T-helper 2 cell treated with Interferon-gamma antibody and Interleukin-4, amounts not matched to agents 5 μg/mL and 100 μg/mL, for 36 hours (primary cell): ENCODE measurements at regions not wholly inside any gene's neighbourhood (a gene's known extent, or its start where the extent isn't known, plus 50 kb on each side); places are given as distances from the start of the nearest gene placed in this dataset.
A peak's percentile ranks its signal among the peaks of the same experiment; 100 is the strongest.

Experiments used
- DNase-seq: peaks from one replicate; pipeline ENCODE4 v3.0.0; 2021; ENCODE audit warnings: low spot score
- H3K27ac Mint-ChIP-seq: one replicate; pipeline ENCODE4 v1.8.0; 2021; ENCODE audit warnings: mild to moderate bottlenecking, mixed read lengths
- H3K27me3 Mint-ChIP-seq: one replicate; pipeline ENCODE4 v1.8.0; 2021; ENCODE audit warnings: low read depth, mixed read lengths
- H3K36me3 Mint-ChIP-seq: one replicate; pipeline ENCODE4 v1.8.0; 2021; ENCODE audit warnings: low read depth, mixed read lengths
- H3K4me1 Mint-ChIP-seq: one replicate; pipeline ENCODE4 v1.8.0; 2021; ENCODE audit warnings: low read depth, mixed read lengths
- H3K4me3 Mint-ChIP-seq: one replicate; pipeline ENCODE4 v1.8.0; 2022; ENCODE audit warnings: mild to moderate bottlenecking, moderate library complexity, mixed read lengths
- H3K9me3 Mint-ChIP-seq: one replicate; pipeline ENCODE4 v1.8.0; 2021; ENCODE audit warnings: mixed read lengths

DNA sequence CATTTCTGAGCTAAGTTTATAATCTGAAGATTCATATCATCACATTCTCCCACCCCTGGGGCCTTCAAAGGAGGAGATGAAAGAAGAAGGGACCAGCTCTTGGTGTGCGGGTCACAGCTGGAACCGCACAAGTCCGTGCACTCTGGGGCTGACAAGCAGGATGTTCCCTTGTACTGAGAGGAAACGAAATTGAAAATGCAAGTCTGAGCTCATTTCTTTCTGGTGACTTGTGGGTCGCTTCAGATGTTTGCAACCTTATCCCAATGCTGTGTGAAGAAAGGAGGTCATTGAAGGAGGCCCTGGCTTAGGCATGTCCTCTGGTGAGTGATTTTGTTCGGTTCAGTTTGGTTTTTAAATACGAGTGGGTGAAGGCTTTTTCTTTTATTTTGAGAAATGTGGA lies 59.6 kb downstream of the C9orf152 start:
- peak overlapping the region; percentile 85 for H3K4me3 Mint-ChIP-seq
- DNase-seq, result peak; percentile 82
- peaks cover 4% of the 10 kb centered on the region for H3K9me3 Mint-ChIP-seq
- H3K27me3 Mint-ChIP-seq, result no peaks in the 10 kb centered on the region
- peaks cover 89% of the 10 kb centered on the region for H3K4me1 Mint-ChIP-seq
- H3K36me3 Mint-ChIP-seq, result peaks cover 52% of the 10 kb centered on the region
- H3K27ac Mint-ChIP-seq, result peak overlapping the region; percentile 85

DNA sequence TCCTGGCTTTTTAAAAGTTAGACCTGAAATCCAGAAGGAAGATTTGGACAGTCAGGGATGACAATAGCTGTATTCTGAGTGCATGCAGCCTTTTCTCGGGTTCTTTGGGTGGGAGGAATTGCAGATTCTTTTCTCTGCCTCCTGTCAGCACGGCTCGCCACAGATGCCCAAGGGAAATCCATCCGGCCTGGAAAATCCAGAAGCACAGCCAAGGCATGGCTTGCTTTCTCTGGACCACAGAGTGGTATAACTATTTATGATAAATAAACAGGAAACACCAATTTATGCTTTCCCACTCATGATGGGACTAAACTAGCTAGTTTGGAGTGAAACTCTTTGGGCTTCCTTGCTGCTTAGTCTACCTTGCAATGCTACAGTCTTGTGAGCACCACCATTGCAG lies 59.1 kb downstream of the C9orf152 start:
- DNase-seq, result no peak
- Mint-ChIP-seq H3K27me3 (no peaks in the 10 kb centered on the region), H3K4me3 (peak overlapping the region; percentile 85), H3K4me1 (peaks cover 88% of the 10 kb centered on the region), H3K36me3 (peaks cover 52% of the 10 kb centered on the region), H3K27ac (peak overlapping the region; percentile 85), H3K9me3 (peaks cover 4% of the 10 kb centered on the region)
